ENCODE measurements at regions not wholly inside any gene's neighbourhood (a gene's known extent, or its start where the extent isn't known, plus 50 kb on each side); places are given as distances from the start of the nearest gene placed in this dataset.

DNA sequence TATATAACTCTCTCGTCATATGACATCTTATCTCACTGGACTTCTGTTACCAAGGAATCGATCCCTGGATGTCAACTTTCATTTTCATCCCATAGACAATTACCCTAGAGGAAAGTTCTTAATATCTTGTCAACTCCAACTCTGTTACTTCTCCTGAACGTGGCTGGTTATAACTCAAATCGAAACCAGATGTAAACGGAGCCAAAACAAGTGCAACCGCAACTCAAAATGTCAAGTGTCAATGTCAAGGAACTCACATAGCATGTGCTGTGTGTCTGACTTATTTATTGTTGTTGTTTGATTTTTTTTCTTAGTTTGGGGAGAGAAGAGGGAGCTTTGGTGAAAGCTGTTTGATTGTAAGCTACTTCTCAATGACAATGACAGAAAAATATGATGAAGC lies 108.6 kb downstream of the VIP start:
- ChIA-PET CTCF (interaction anchor here (0.8 to 1.3 kb wide), 3 partner anchors 8 to 89 kb away, joined by 3 to 4 read pairs (median 3); no protein-coding TSS in a partner anchor), POLR2A (no interaction called here)
- no peak for DNase-seq (ENCODE audit: extremely low spot score)
- TF ChIP-seq, protein P1, sequence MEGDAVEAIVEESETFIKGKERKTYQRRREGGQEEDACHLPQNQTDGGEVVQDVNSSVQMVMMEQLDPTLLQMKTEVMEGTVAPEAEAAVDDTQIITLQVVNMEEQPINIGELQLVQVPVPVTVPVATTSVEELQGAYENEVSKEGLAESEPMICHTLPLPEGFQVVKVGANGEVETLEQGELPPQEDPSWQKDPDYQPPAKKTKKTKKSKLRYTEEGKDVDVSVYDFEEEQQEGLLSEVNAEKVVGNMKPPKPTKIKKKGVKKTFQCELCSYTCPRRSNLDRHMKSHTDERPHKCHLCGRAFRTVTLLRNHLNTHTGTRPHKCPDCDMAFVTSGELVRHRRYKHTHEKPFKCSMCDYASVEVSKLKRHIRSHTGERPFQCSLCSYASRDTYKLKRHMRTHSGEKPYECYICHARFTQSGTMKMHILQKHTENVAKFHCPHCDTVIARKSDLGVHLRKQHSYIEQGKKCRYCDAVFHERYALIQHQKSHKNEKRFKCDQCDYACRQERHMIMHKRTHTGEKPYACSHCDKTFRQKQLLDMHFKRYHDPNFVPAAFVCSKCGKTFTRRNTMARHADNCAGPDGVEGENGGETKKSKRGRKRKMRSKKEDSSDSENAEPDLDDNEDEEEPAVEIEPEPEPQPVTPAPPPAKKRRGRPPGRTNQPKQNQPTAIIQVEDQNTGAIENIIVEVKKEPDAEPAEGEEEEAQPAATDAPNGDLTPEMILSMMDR (IDR thresholded peaks at IDR 0.05; ENCODE audit: control extremely low read depth, extremely low read depth, low read depth, missing control alignments) = no peak

DNA sequence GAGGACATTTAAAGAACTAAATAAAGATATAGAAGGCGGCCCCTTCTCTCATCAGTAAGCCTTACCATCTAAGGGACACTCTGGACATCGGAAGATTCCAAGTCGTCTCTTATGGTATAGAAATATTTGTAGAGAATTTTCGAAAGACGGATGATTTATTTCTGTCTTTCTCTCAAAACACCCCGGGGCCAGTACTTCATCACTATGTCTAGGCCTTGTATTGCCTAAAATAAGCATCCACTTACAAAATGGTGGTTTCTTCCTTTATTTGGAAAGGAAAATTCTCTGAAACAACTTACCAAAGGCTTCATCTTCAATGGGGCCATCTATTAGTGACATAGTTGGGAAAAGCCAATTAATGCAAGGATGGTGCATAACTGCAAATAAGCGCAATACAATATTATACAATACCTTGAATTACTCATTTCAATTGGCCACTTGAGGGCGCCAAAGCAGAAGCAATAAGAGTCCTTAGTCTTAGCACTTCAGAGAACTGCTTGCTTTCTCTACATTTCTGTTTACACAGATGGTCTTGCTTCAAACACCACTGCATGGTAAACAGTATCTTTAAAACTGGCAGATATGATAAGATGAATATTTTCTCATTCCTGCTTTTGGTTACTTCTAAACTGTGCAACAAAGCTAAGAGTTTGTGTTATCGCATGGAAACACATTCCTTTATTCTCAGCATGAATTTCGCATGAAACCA lies 113.2 kb downstream of the VIP start:
- TF ChIP-seq, protein P1 (IDR thresholded peaks at IDR 0.05; ENCODE audit: control extremely low read depth, extremely low read depth, low read depth, missing control alignments) = peak; percentile 60
- peak; percentile 28 for DNase-seq (ENCODE audit: extremely low spot score)
- ChIA-PET POLR2A (no interaction called here), CTCF (interaction anchor here (0.8 to 2.6 kb wide), 10 partner anchors 13 to 161 kb away, joined by 3 to 12 read pairs (median 7); no protein-coding TSS in a partner anchor)

DNA sequence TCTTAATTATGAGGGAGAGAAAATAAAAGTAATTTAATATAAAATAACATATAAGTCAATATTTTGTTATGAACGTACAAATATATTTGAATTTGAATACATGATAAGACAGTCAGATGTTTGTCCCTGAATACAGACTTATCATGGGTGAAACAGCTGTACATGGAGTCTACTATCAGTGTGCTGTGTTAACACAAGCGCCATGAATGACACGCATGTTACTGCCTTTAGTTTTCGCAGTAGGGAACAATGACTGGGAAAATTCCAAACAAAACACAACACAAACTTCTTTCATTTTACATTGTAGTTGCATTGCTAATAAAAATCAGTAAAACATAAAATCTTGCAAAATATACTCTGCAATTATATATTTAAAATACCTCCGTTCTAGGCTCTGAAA lies 108.6 kb downstream of the FBXO5 start:
- TF ChIP-seq, protein P1 (IDR thresholded peaks at IDR 0.05; ENCODE audit: control extremely low read depth, extremely low read depth, low read depth, missing control alignments) = no peak
- POLR2A ChIA-PET = no interaction called here
- CTCF ChIA-PET = no interaction called here
- no peak for DNase-seq (ENCODE audit: extremely low spot score)

DNA sequence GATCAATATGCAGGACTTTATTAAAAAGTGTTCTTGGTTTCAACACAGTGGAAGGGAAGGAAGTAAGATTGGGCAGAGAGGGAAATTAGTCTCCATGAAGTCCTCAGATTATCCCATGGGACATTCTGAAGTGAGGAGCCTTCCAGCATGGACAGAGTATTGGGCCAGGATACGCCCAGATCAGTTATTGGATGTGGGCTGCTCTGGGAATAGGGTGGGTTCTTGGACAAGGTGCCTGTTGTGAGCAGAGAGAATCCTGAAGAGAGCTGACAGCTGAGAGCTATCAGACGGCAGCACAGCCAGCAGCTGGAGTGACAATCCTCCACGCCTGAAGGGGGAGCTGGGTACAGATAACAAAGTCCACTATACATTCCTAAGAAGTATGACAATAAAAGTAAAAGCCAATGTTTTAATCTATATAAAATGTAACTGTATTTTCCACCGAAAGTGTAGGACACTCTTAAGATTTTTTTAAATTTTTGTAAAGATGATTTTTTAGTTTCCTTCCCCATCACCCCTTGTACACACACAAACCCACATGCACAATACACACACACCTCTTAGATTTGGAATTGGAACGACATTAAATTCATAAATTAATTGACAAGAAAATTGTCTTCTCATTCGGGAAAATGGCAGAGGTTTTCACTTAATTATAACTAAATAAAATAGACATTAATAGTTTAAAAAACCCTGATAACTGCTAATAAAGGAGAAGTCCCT lies 107.8 kb downstream of the FBXO5 start:
- ChIA-PET CTCF (interaction anchor here (1.3 kb wide), 1 partner anchor 22 kb away, joined by 3 read pairs; no protein-coding TSS in a partner anchor), POLR2A (no interaction called here)
- TF ChIP-seq, protein P1 (IDR thresholded peaks at IDR 0.05; ENCODE audit: control extremely low read depth, extremely low read depth, low read depth, missing control alignments) = no peak
- DNase-seq (ENCODE audit: extremely low spot score) = no peak

DNA sequence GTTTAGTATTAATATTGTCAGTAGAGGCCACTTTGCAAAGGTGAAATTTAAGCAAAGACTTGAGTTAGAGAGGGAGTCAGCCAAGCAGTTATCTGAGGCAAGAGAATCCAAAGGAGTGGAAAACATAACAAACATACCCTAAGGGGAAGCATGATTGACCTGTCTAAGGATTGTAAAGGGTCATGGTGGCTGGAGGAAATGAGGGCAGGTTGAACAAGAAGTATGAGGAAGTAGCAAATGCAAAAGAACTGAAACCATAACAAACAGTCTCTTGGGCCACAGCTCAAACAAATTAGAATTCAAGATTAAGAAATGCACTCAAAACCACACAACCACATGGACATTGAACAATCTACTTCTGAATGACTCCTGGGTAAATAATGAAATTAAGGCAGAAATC lies 103.2 kb downstream of the FBXO5 start:
- ChIA-PET POLR2A (no interaction called here), CTCF (interaction anchor here (1.2 to 1.6 kb wide), 2 partner anchors 11 to 17 kb away, joined by 3 to 6 read pairs; no protein-coding TSS in a partner anchor)
- no peak for DNase-seq (ENCODE audit: extremely low spot score)
- TF ChIP-seq, protein P1 (IDR thresholded peaks at IDR 0.05; ENCODE audit: control extremely low read depth, extremely low read depth, low read depth, missing control alignments) = no peak

- POLR2A ChIA-PET = no interaction called here
- no peak for DNase-seq (ENCODE audit: extremely low spot score)
- CTCF ChIA-PET = interaction anchor here (1.0 to 1.7 kb wide), 3 partner anchors 9 to 61 kb away, joined by 3 to 7 read pairs (median 3); no protein-coding TSS in a partner anchor
- TF ChIP-seq, protein P1 (IDR thresholded peaks at IDR 0.05; ENCODE audit: control extremely low read depth, extremely low read depth, low read depth, missing control alignments) = no peak
Observed at GRCh38 chr6:152893187-152893586, 89.7 kb downstream of the FBXO5 start.

Measured in GM10248 (cell line).